NT2/D1 (cell line): ENCODE measurements at regions not wholly inside any gene's neighbourhood (a gene's known extent, or its start where the extent isn't known, plus 50 kb on each side); places are given as distances from the start of the nearest gene placed in this dataset.

Experiments
- DNase-seq: peaks from one replicate; pipeline ENCODE4 v3.0.0-alpha.2; 2011; ENCODE audit warnings: low read depth, low spot score
- H3K27me3 ChIP-seq: 2 replicates; pipeline ENCODE4 v1.6.0; 2011; ENCODE audit warnings: mild to moderate bottlenecking; ENCODE audit not compliant: insufficient read length, insufficient read depth
- H3K36me3 ChIP-seq: 2 replicates; pipeline ENCODE4 v1.6.1; 2011; ENCODE audit warnings: mild to moderate bottlenecking, low read length, mixed read lengths; ENCODE audit not compliant: insufficient read depth, insufficient read length
- H3K4me1 ChIP-seq: 2 replicates; pipeline ENCODE4 v1.5.1; 2011; ENCODE audit not compliant: insufficient read depth, insufficient read length
- H3K4me3 ChIP-seq: 2 replicates; pipeline ENCODE4 v1.5.1; 2011; ENCODE audit warnings: low read depth; ENCODE audit not compliant: insufficient read length
- H3K9ac ChIP-seq: 2 replicates; pipeline ENCODE4 v1.6.0; 2011; ENCODE audit warnings: low read depth; ENCODE audit not compliant: insufficient read length
- H3K9me3 ChIP-seq: 2 replicates; pipeline ENCODE4 v1.5.1; 2011; ENCODE audit warnings: mild to moderate bottlenecking, low read length; ENCODE audit not compliant: insufficient read depth
- SUZ12 ChIP-seq: IDR thresholded peaks from 2 replicates; pipeline ENCODE4 v1.6.1; 2011; ENCODE audit not compliant: insufficient read length, insufficient read depth; ENCODE audit errors: extremely low read depth
- YY1 ChIP-seq: IDR thresholded peaks from 2 replicates; pipeline ENCODE4 v1.6.1; 2011; ENCODE audit not compliant: insufficient read length, insufficient read depth
- ZNF274 ChIP-seq: IDR thresholded peaks from 2 replicates; pipeline ENCODE4 v1.6.1; 2011; ENCODE audit warnings: mild to moderate bottlenecking, low read depth, low read length

DNA sequence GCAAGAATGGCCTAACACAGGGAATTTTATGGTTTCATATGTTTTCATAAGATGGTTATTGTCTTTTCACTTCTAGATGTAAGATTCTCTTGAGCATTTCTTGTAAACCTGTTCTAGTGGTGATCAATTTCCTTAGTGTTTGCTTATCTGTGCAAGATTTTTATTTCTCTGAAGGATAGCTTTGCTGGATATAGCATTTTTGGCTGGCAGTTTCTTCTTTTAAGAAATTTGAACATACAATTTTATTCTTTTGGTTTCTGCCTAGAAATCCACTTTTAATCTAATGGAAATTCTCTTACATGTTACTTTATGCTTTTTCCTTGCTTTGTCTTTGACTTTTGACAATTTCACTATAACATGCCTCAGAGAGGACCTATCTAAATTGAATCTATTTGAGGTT lies 276.5 kb upstream of the SFRP2 start:
- no peak overlapping the region for H3K4me3 ChIP-seq
- no peaks in the 10 kb centered on the region for H3K4me1 ChIP-seq
- H3K9me3 ChIP-seq: peaks cover 37% of the 10 kb centered on the region
- H3K9ac ChIP-seq: no peak overlapping the region
- no peak for DNase-seq
- H3K27me3 ChIP-seq: no peaks in the 10 kb centered on the region
- no peak for TF ChIP-seq SUZ12
- no peak for TF ChIP-seq ZNF274
- TF ChIP-seq YY1: no peak
- H3K36me3 ChIP-seq: no peaks in the 10 kb centered on the region

DNA sequence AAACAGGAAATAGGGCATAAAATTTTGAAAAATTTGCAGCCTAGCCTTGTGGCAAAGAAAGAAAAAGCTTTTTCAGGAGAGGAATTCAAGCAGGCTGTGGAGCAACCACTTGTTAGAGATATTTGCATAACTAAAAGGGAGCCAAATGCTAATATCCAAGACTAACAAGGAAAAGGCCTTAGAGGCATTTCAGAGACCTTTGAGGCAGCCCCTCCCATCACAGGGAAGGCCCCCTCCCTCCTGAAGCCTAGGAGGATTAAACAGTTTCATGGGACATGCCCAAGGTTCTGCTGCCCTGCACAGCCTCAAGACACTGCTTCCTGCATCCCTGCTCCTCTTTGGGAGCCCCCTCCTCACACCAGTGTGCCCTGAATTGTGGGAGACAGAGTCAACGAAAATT lies 275.4 kb upstream of the SFRP2 start:
- Histone ChIP-seq H3K4me3 (no peak overlapping the region), H3K27me3 (no peaks in the 10 kb centered on the region), H3K4me1 (no peaks in the 10 kb centered on the region), H3K9ac (no peak overlapping the region), H3K9me3 (peaks cover 38% of the 10 kb centered on the region), H3K36me3 (no peaks in the 10 kb centered on the region)
- DNase-seq: peak; percentile 23
- TF ChIP-seq ZNF274 (no peak), YY1 (no peak), SUZ12 (no peak)

DNA sequence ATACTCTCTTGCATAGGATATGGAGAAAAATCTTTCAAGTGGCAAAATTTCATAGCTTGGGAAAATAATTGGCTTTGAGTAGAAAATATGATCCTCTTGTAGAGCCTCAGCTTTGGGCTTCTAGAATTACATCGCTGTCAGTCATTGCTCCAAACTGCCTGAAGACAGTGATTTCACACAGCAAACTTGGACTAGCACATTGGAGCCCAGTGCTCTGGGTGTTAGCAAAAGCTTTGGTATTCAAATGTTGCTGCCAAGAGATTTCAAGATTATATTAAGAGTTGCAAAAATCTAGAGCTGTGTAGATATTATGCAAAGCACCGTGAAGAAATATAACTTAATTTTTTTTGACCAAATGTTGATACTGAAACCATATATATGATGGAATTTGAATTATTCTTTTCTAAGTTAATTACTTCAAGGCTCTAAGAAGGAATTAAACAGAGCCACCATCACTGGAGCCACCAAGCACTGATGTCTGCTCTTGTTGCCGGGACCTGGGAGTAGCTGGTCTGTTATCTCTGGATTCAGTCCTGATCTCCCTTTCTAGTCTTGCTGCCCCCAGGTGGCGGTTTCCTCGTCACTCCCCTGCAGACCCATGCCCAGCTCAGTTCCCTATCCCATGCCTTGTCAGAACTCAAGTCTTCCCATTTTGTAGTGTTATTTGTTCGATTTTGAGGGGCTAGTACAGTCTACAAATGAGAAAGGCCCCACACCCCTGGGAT lies 260.7 kb upstream of the SFRP2 start:
- H3K36me3 ChIP-seq: no peaks in the 10 kb centered on the region
- H3K27me3 ChIP-seq: no peaks in the 10 kb centered on the region
- DNase-seq: peak; percentile 25
- no peaks in the 10 kb centered on the region for H3K4me1 ChIP-seq
- no peak overlapping the region for H3K4me3 ChIP-seq
- no peak overlapping the region for H3K9ac ChIP-seq
- no peak for TF ChIP-seq YY1
- no peak for TF ChIP-seq SUZ12
- no peak for TF ChIP-seq ZNF274
- peaks cover 33% of the 10 kb centered on the region for H3K9me3 ChIP-seq

DNA sequence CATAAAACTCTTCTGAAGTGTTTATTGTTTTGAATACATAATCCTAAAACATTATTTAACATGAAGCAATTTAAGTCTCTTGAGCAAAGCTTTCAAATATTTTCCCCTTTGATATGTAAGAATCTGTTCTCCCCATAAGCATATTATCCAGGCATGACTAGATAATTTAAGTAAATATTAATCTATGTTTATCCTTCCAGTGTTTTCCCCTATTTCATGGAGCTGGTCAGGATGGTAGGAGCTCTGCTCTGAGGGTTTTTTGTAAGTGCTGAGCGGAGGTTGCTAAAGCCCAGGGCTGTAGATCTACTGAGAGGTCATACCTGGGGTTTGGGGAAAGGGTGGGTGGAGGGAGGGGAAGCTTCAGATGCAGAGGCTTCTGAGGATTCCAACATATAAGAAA lies 258.9 kb upstream of the SFRP2 start:
- TF ChIP-seq ZNF274 (no peak), YY1 (no peak), SUZ12 (no peak)
- no peak for DNase-seq
- Histone ChIP-seq H3K4me3 (no peak overlapping the region), H3K27me3 (no peaks in the 10 kb centered on the region), H3K36me3 (no peaks in the 10 kb centered on the region), H3K9me3 (peaks cover 16% of the 10 kb centered on the region; the same call in 1 of the 2 replicates), H3K4me1 (no peaks in the 10 kb centered on the region), H3K9ac (no peak overlapping the region)

DNA sequence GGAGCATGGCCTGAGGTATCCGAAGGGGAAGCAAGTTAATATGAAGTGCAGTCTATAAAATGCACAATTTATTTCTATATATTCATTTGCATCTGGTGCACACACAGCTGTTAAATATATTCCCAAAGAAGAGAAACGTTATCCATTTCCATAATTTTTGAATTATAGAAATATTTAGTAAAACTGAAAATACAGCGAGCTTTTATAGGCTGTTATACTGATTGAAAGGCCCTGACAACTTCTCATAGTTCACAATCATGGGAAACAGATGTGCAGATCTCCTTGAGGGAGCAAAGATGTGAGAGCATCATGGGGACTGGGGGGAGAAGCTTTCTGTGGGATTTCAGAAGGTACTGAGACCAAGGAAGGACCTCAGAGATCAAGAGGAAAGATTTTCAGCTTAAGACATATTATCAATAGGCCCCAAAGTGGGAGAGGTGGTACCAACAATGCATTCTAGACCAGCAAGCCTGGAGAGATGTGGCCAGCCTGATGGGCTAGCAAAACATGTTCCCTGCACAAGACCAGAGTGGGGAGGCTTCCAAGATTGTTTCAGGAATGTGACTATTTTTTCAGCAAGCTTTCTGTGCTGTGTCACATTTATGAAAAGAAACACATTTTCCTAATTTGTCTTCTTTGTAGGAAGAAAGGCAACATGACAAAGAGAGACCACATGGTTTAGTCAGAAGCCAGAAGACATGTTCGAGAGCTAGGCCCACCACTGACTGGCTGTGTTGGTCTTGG lies 256.0 kb upstream of the SFRP2 start:
- Histone ChIP-seq H3K4me1 (no peaks in the 10 kb centered on the region), H3K27me3 (no peaks in the 10 kb centered on the region), H3K9me3 (no peaks in the 10 kb centered on the region), H3K4me3 (no peak overlapping the region), H3K9ac (no peak overlapping the region), H3K36me3 (no peaks in the 10 kb centered on the region)
- no peak for DNase-seq
- no peak for TF ChIP-seq YY1
- no peak for TF ChIP-seq SUZ12
- TF ChIP-seq ZNF274: no peak

DNA sequence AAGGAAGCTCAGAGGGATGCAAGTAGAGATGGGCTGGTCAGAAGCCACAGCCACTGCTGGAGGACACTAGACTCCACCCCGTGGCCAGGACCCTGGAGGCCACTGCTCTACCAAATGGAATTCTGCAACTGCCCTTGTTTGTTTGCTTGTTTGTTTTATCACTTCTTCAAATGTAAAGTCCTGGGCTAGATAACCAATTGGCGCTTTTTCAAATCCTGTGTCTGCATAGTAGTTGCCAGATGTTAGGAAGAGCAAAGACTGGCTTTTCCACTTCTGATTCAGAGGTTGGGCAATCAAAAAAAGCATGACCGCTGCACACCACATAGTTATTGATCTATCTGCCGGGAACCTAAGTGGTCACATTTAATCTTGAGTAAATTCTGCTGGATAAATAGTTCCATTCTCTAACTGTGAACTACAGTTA lies 255.2 kb upstream of the SFRP2 start:
- no peaks in the 10 kb centered on the region for H3K4me1 ChIP-seq
- no peaks in the 10 kb centered on the region for H3K9me3 ChIP-seq
- DNase-seq: no peak
- H3K27me3 ChIP-seq: no peaks in the 10 kb centered on the region
- TF ChIP-seq SUZ12: no peak
- TF ChIP-seq YY1: no peak
- no peak for TF ChIP-seq ZNF274
- H3K36me3 ChIP-seq: no peaks in the 10 kb centered on the region
- H3K4me3 ChIP-seq: no peak overlapping the region
- no peak overlapping the region for H3K9ac ChIP-seq

DNA sequence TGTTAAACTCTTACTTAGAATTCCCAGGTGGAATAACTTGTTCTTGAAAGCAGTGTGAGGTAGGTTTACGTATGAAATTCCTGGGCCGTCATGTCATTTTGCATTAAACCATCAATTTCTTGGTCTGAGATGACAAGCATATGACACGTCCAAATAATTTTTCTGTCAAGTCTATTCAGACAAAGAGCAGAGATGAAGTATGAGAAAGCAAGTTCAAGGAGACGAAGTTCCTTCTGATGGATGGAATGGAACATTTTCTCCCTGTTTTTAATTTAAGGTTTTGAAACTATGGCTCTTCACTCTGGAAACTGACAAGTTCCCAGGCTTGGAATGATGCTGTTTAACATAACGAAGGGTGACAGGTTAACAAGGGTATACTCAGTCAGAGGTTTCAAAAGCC lies 252.8 kb upstream of the SFRP2 start:
- no peak for DNase-seq
- Histone ChIP-seq H3K4me1 (no peaks in the 10 kb centered on the region), H3K9me3 (no peaks in the 10 kb centered on the region), H3K4me3 (no peak overlapping the region), H3K9ac (no peak overlapping the region), H3K27me3 (no peaks in the 10 kb centered on the region), H3K36me3 (no peaks in the 10 kb centered on the region)
- TF ChIP-seq SUZ12 (no peak), ZNF274 (no peak), YY1 (no peak)
